Stomach (tissue), 8 donors: ENCODE measurements at regions not wholly inside any gene's neighbourhood (a gene's known extent, or its start where the extent isn't known, plus 50 kb on each side); places are given as distances from the start of the nearest gene placed in this dataset.

ENCODE experiments used
- DNase-seq, 2 donors: peaks; one replicate each; pipeline versions ENCODE4 v3.0.0 to v3.0.0-alpha.2; 2013 to 2019
- H3K27ac ChIP-seq, 5 donors: fragments of 200-600 bp in 4 of 5; sonication (generic) in 4 of 5; one replicate each; pipeline ENCODE4 v1.5.1; 2013 to 2019; ENCODE audit warnings: mild to moderate bottlenecking in 1 of 5, moderate library complexity in 1 of 5
- H3K27me3 ChIP-seq, 3 donors: fragments of 200-600 bp; sonication (generic); one replicate each; pipeline ENCODE4 v1.5.1; 2017 to 2019; ENCODE audit warnings: mixed run types in 1 of 3
- H3K36me3 ChIP-seq, 4 donors: fragments of 200-600 bp; sonication (generic); 1 replicate in 3 of 4; 2 replicates in 1 of 4; pipeline ENCODE4 v1.5.1; 2016 to 2019
- H3K4me1 ChIP-seq, 4 donors: fragments of 200-600 bp; sonication (generic); one replicate each; pipeline ENCODE4 v1.5.1; 2016 to 2019
- H3K4me3 ChIP-seq, 4 donors: fragments of 200-600 bp; sonication (generic) in 3 of 4; one replicate each; pipeline ENCODE4 v1.5.1; 2016 to 2019; ENCODE audit warnings: mild to moderate bottlenecking in 1 of 4
- H3K9me3 ChIP-seq, 4 donors: fragments of 200-600 bp; sonication (generic); one replicate each; pipeline ENCODE4 v1.5.1; 2016 to 2019
- CTCF ChIP-seq, 7 experiments: fragments of 450-650 bp in 4 of 7; fragments of 200-600 bp in 3 of 7; sonication (generic) in 3 of 7; IDR thresholded peaks; one replicate each; pipeline ENCODE4 v1.5.1; 2016 to 2019; ENCODE audit warnings: antibody characterized with exemption in 7 of 7, control low read depth in 2 of 7, mild to moderate bottlenecking in 1 of 7
- EP300 ChIP-seq: sonication (generic); formaldehyde crosslinking; IDR thresholded peaks from one replicate; pipeline ENCODE4 v1.6.1; 2017; ENCODE audit warnings: antibody characterized with exemption
- POLR2A ChIP-seq, 4 donors: fragments of 450-650 bp; IDR thresholded peaks; one replicate each; pipeline ENCODE4 v1.6.1; 2016; ENCODE audit warnings: antibody characterized with exemption in 4 of 4, control low read depth in 2 of 4, mild to moderate bottlenecking in 1 of 4, moderate library complexity in 1 of 4
- POLR2AphosphoS5 ChIP-seq, 3 donors: sonication (generic); formaldehyde crosslinking; IDR thresholded peaks; one replicate each; pipeline ENCODE4 v1.6.1; 2016; ENCODE audit warnings: antibody characterized with exemption in 3 of 3
- WGBS, 5 donors: extraction: QIAGEN DNeasy Blood & Tissue Kit in 3 of 5; methylation state at CpG; one replicate each; pipeline versions ENCODE4 v1.1.5 to v1.1.7; 2013 to 2018; 5-methylcytosine and 5-hydroxymethylcytosine counted together
- intact Hi-C: fragments of 100-400 bp; cut with DNase I; formaldehyde crosslinking; loops from one replicate; pipeline ENCODE4 v1.15.1; 2023; ENCODE audit warnings: low total_unique reads
- donor health status: healthy with polysubstance abuse.
- donor health status: Bipolar disorder and iron deficiency.
- donor health status: healthy.

GRCh38 chr5:61816585-61817450, 484.8 kb downstream of the ZSWIM6 start:
- Histone ChIP-seq H3K4me3 (no peak overlapping the region), H3K27me3 (no peaks in the 10 kb centered on the region), H3K27ac (no peak overlapping the region), H3K36me3 (no peaks in the 10 kb centered on the region), H3K4me1 (peaks cover 4 to 15% (median 9%) of the 10 kb centered on the region in 4 donors), H3K9me3 (no peaks in the 10 kb centered on the region)
- 33 to 55% (median 40%) methylated on average over 11 of the region's 11 CpGs for WGBS, 5 donors
- intact Hi-C loops: no loop called here
- no peak for DNase-seq
- TF ChIP-seq POLR2A (IDR thresholded peaks at IDR 0.05): no peak

GRCh38 chr5:61817472-61818326, 485.6 kb downstream of the ZSWIM6 start:
- intact Hi-C loops: no loop called here
- TF ChIP-seq POLR2AphosphoS5 (IDR thresholded peaks at IDR 0.05) (no peak), CTCF (IDR thresholded peaks at IDR 0.05) (peak in 4 of 7 experiments; percentile 4 to 36 (median 24))
- Histone ChIP-seq H3K27me3 (no peaks in the 10 kb centered on the region), H3K9me3 (no peaks in the 10 kb centered on the region), H3K4me3 (no peak overlapping the region), H3K27ac (no peak overlapping the region), H3K4me1 (peaks cover 4 to 15% (median 9%) of the 10 kb centered on the region in 4 donors), H3K36me3 (no peaks in the 10 kb centered on the region)
- peak; percentile 36 to 84 for DNase-seq
- WGBS, 5 donors: 13 to 18% (median 16%) methylated on average over 7 of the region's 7 CpGs

- intact Hi-C loops: no loop called here
- 70 to 93% (median 78%) methylated on average over 4 of the region's 4 CpGs for WGBS, 5 donors
These were observed 485.2 kb upstream of the KIF2A start for GRCh38 chr5:61820836-61821235.

GRCh38 chr5:61821561-61821960, 484.4 kb upstream of the KIF2A start:
- intact Hi-C loops: no loop called here
- WGBS, 5 donors: 79 to 98% (median 94%) methylated on average over 2 of the region's 2 CpGs
- H3K27me3 ChIP-seq: no peaks in the 10 kb centered on the region
- H3K4me1 ChIP-seq: peaks cover 4 to 15% (median 9%) of the 10 kb centered on the region in 4 donors
- no peak overlapping the region for H3K4me3 ChIP-seq
- TF ChIP-seq CTCF (IDR thresholded peaks at IDR 0.05): no peak
- no peak for TF ChIP-seq POLR2AphosphoS5 (IDR thresholded peaks at IDR 0.05)
- TF ChIP-seq POLR2A (IDR thresholded peaks at IDR 0.05): no peak
- TF ChIP-seq EP300: no peak
- H3K27ac ChIP-seq: no peak overlapping the region
- no peaks in the 10 kb centered on the region for H3K9me3 ChIP-seq
- H3K36me3 ChIP-seq: no peaks in the 10 kb centered on the region
- DNase-seq: no peak

More at GRCh38 chr5:61820836-61821235, 485.2 kb upstream of the KIF2A start:
- H3K27me3 ChIP-seq: no peaks in the 10 kb centered on the region
- H3K27ac ChIP-seq: no peak overlapping the region
- H3K4me3 ChIP-seq: no peak overlapping the region
- no peaks in the 10 kb centered on the region for H3K36me3 ChIP-seq
- no peaks in the 10 kb centered on the region for H3K9me3 ChIP-seq
- no peak for DNase-seq
- peaks cover 4 to 15% (median 9%) of the 10 kb centered on the region in 4 donors for H3K4me1 ChIP-seq
- TF ChIP-seq CTCF (IDR thresholded peaks at IDR 0.05) (no peak), POLR2A (IDR thresholded peaks at IDR 0.05) (no peak), POLR2AphosphoS5 (IDR thresholded peaks at IDR 0.05) (no peak), EP300 (no peak)
